Activated CD4-positive, alpha-beta T cell treated with anti-CD3 and anti-CD28 coated beads, Interleukin-2, amount 50 U/mL, for 4 hours (primary cell): ENCODE measurements at regions not wholly inside any gene's neighbourhood (a gene's known extent, or its start where the extent isn't known, plus 50 kb on each side); places are given as distances from the start of the nearest gene placed in this dataset.
"Not testable (repeated sequence)": the region's sequence is repeated elsewhere in the genome, so short reads cannot be mapped to it uniquely, and the experiment has no call there.

Source experiments
- DNase-seq, 2 experiments: peaks; one replicate each; pipeline ENCODE4 v3.0.0-alpha.2; 2020

- DNase-seq = no peak
Observed at GRCh38 chrY:7382988-7383387, 471.4 kb upstream of the AMELY start.

DNA sequence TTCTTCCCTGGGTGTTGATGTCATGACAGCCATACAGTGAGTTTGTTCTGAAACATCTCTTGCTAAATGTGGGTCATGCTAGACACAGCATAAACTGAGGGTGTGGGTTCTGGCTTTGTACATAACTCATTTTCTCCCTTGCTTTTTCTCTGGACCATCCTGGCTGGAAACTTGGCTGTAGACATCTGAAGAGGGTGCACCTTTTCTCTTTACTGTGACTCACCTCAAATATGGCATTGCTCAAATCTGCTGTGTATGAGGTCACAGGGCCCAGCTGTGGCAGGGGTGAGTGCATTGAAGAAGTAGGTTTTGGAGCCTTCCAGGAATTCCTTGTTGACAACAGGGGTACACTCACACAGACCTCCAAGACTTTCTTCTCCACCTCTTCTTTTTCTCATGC lies 465.5 kb upstream of the AMELY start:
- no peak for DNase-seq

GRCh38 chrY:7374485-7374884 lies 462.9 kb upstream of the AMELY start:
- DNase-seq = not testable (repeated sequence)

- DNase-seq = not testable (repeated sequence)
Observed at GRCh38 chrY:7371953-7372352, 460.4 kb upstream of the AMELY start.

DNA sequence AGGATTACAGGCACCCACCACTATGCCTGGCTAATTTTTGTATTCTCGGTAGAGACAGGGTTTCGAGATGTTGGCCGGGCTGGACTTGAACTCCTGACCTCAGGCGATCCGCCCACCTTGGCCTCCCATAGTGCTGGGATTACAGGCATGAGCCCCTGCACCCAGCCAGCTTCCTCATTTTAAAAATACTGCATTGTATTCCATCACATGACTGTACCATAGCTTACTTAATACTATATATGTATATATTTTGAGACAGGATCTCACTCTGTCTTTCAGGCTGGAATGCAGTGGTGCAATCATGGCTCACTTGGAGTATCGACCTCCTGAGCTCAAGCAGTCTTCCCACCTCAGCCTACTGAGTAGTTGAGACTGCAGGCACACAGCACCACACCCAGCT lies 459.5 kb upstream of the AMELY start:
- not testable (repeated sequence) for DNase-seq

GRCh38 chrY:7359520-7359919 lies 448.0 kb upstream of the AMELY start:
- no peak for DNase-seq

DNA sequence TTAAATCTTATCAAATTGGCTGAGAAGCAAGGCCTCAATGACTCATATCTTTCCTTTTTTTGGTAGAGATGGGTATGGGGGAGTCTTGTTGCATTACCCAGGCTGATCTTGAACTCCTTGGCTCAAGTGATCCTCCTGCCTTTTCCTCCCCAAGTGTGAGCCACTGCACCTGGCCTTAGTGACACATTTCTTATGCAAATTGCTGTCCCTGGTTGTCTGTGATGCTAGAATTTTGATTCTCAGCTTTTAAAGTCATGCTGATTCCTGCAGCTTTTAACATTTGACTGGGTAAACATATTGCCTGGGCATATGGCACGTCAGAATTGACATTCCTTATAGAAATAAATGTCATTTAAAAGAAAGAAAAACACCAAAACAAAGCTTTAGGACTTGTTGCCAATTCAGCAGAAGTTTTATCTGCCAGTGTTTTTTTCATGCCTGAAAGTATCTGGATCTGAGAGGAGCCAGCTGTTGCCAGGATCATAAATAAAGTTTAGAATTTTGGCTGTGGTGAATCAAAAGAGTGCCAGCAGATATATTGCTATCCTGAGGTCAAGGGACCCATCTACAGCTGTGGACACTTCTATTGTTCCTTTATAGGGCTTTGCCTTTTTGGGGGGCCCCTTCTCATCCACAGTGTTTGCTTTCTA lies 446.7 kb upstream of the AMELY start:
- no peak for DNase-seq

GRCh38 chrY:7355891-7356290 lies 444.3 kb upstream of the AMELY start:
- not testable (repeated sequence) for DNase-seq

DNA sequence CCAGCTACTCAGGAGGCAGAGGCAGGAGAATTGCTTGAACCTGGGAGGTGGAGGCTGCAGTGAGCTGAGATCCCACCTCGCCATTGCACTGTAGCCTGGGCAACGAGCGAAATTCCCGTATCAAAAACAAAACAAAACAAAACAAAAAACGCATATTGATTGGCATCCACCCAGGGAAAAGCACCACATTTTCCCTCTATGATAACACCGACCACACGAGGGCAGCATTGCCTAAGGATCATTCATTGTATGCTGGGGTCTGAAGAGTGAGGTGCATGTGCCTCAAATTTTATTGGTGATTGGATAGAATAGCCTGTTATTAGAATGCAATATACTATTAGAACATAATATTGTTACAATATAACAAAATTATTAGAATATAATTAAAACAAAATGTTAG lies 433.1 kb upstream of the AMELY start:
- peak; percentile 30 to 46 for DNase-seq

- no peak for DNase-seq
Observed at GRCh38 chrY:7343261-7343660, 431.7 kb upstream of the AMELY start.

GRCh38 chrY:7342732-7343131 lies 431.2 kb upstream of the AMELY start:
- peak; percentile 13 for DNase-seq

- DNase-seq = no peak
Observed at GRCh38 chrY:7339391-7340087, 428.0 kb upstream of the AMELY start.

DNA sequence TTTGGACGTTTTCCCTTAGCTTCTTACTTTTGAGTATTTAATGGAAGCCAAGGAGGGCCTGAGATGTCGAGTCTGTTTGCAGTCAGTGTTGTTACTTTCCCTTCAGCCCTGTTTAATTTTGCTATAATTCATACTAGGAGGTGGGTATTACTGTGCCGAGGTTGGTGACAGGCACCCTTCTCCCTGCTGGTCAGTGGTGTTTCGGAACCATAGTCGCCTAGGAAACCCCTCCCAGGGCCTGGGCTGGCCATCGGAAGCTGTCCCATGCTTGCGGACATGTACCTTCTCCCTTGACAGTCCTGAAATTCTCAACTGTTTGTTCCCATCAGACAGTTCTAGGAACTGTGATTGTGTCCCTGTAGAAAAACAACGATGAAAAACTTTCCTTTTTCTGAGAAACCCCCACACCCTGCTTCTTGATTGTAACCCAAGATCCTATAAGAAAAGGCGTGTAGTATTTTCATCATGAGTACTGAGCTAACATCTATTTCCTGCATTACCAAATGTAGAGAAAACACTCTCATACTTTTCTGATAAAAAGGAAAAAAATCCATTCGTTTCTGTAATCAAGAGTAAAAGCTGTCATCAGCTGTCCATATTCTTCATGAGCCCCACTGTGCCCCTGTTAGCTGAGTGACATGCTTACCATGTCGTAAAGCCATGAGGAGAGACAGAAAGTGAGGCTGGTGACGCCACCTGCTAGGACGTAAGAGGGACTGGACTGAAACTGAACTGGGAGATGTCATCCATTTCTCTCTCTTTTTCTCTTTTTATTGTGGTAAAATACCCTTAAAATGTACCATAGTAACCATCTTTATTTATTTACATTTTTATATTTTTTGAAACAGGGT lies 424.7 kb upstream of the AMELY start:
- DNase-seq = no peak

GRCh38 chrY:7334449-7334848 lies 422.9 kb upstream of the AMELY start:
- no peak for DNase-seq

- DNase-seq = peak; percentile 46 to 47
Observed at GRCh38 chrY:7326296-7327246, 415.0 kb upstream of the AMELY start.

DNA sequence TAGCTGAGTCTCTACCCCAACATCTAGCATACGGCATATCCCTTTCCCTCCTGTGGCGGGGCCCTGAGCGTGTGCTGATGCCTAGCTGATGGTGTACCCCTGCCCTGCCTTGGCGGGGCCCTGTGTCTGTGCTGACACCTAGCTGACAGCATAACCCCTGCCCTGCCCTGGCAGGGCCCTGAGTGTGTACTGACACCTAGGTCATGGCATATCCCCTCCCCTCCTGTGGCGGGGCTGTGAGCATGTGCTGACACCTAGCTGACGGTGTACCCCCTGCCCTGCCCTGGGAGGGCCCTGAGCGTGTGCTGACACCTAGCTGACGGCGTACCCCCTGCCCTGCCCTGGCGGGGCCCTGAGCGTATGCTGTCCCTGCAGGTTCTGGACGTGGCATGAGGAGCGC lies 414.0 kb upstream of the AMELY start:
- DNase-seq = no peak

DNA sequence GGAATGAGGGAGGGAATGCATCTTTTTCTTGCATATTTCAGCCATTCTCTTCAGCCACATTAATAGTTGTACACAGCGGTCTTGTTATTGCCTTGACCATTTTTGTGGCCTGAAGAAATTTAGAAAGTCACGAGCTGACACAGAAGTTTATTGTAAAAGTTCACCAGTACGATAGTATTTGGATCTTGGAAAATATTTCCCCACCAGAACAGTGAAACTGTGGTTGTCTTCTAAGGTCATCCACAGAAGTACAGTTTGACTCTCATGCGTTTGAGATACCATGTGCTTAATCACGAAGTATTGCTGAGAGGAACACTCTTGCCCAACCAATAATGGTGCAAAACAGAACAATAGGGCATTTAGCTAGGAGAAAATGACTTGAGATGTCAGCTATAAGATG lies 409.2 kb upstream of the AMELY start:
- no peak for DNase-seq

GRCh38 chrY:7320171-7320570 lies 408.6 kb upstream of the AMELY start:
- DNase-seq = not testable (repeated sequence)

DNA sequence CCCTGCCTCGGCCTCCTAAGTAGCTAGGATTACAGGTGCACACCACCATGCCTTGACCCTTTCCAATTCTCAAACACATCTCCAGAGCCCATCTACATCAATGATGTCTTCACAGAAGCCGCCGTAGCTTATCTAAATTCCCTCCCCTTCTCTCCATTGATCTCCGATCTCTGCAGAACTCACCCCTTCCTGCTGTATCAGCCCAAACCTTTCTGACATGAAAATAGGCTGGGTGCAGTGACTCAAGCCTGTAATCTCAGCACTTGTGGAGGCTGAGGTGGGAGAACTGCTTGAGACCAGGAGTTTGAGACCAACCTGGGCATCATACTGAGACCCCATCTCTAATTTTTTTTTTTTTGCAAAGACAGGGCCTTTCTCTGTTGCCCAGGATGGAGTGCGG lies 406.6 kb upstream of the AMELY start:
- DNase-seq = no peak

GRCh38 chrY:7317571-7317970 lies 406.0 kb upstream of the AMELY start:
- DNase-seq = no peak

DNA sequence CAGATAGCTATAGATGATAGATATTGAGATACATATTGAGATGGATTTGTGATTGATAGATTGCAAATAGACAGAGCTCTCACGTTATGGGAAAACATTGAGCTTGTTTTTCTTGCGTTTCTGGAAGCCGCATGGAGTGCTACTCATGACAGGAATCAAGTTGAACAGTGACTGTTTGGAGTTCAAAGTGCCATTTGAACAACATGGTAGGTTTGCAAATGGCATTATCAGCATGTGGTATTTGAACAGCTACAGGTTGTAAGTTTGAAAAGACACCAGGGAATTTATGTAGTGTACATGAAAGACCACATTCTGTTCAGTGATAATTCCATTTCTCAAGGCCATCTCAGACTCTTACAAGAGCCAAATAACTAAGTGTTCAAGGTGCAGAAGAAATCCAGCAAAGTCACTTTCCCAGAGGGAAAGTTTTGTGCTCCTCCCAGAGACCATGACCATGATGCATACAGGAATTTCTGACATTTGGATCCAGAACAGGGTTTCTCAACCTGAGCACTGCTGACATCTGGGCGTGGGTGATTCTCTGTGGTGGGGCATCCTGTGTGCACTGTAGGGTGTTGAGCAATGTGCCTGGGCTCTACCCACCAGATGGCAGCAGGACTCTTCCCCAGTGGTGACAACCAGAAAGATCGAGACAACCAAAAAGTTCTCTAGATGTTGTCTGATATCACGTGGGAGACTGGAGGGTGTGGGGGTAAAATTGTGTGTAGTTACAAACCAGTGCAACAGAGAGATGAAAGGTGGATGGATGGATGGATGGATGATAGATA lies 399.1 kb upstream of the AMELY start:
- DNase-seq = peak; percentile 61 to 67

GRCh38 chrY:7308816-7309215 lies 397.3 kb upstream of the AMELY start:
- no peak for DNase-seq
